ENCODE measurements at regions not wholly inside any gene's neighbourhood (a gene's known extent, or its start where the extent isn't known, plus 50 kb on each side); places are given as distances from the start of the nearest gene placed in this dataset.

GRCh38 chr14:44010595-44010994 is 496.5 kb downstream of the FSCB start:
- DNase-seq (no peak), ATAC-seq (ENCODE audit: low read depth) (no peak)
- Histone ChIP-seq H4K5ac (ENCODE audit: low read depth, low read length) (no peak overlapping the region), H3K4me3 (ENCODE audit: insufficient read depth, low read depth, low read length) (no peak overlapping the region), H3K18ac (ENCODE audit: low read depth, low read length) (no peak overlapping the region), H2BK15ac (ENCODE audit: low read depth, low read length) (no peak overlapping the region), H2AK5ac (ENCODE audit: low read depth, low read length) (no peak overlapping the region), H3K56ac (ENCODE audit: extremely low read depth, insufficient read depth, low read length) (no peak overlapping the region), H2AK9ac (replicated peaks; ENCODE audit: low read depth, low read length, poor library complexity) (no peak overlapping the region), H4K8ac (ENCODE audit: low read depth in 2 of 2, low read length in 2 of 2) (no peak overlapping the region), H3K4me2 (ENCODE audit: low read depth, low read length) (no peak overlapping the region), H3K14ac (replicated peaks; ENCODE audit: low read depth, low read length) (no peak overlapping the region), H4K20me1 (ENCODE audit: insufficient read depth, low read length) (no peaks in the 10 kb centered on the region), H3K9me3 (ENCODE audit: control insufficient read depth, insufficient read depth, low read length) (0 out of 2 replicates have a peak, but pooled peaks cover 2% of the 10 kb centered on the region), H3K36me3 (ENCODE audit: control insufficient read depth, insufficient read depth, low read length) (no peaks in the 10 kb centered on the region), H3K23ac (ENCODE audit: low read depth, low read length) (no peak overlapping the region), H2AFZ (replicated peaks; ENCODE audit: low read length, poor library complexity) (no peak overlapping the region), H3K4ac (ENCODE audit: low read depth, low read length) (no peak overlapping the region), H3K79me1 (ENCODE audit: low read depth in 1 of 2, low read length in 2 of 2) (no peaks in the 10 kb centered on the region), H3K27me3 (ENCODE audit: control insufficient read depth, insufficient read depth, low read length) (no peaks in the 10 kb centered on the region), H2BK20ac (ENCODE audit: low read depth, low read length) (no peak overlapping the region), H2BK5ac (ENCODE audit: low read depth, low read length, poor library complexity, severe bottlenecking) (no peak overlapping the region), H3K9me1 (ENCODE audit: insufficient read depth, low read length) (no peaks in the 10 kb centered on the region), H3K27ac (ENCODE audit: insufficient read depth, low read length) (no peak overlapping the region), H4K91ac (ENCODE audit: insufficient read depth, low read depth, low read length) (no peak overlapping the region), H3K9ac (ENCODE audit: low read depth, low read length) (no peak overlapping the region), H2BK120ac (ENCODE audit: low read depth, low read length) (no peak overlapping the region), H3K4me1 (ENCODE audit: control insufficient read depth, insufficient read depth, low read length) (no peaks in the 10 kb centered on the region)
- TF ChIP-seq MAZ (IDR thresholded peaks at IDR 0.05; ENCODE audit: borderline replicate concordance, low read depth, low read length) (no peak), MXI1 (IDR thresholded peaks at IDR 0.05; ENCODE audit: borderline replicate concordance, low read depth, low read length) (no peak), CEBPB (IDR thresholded peaks at IDR 0.05; ENCODE audit: low read depth, low read length) (no peak), RCOR1 (IDR thresholded peaks at IDR 0.05; ENCODE audit: insufficient replicate concordance, low read length) (no peak), CHD1 (IDR thresholded peaks at IDR 0.05; ENCODE audit: low read depth, low read length) (no peak), SMC3 (IDR thresholded peaks at IDR 0.05; ENCODE audit: low read depth, low read length) (no peak), MAFK (IDR thresholded peaks at IDR 0.05; ENCODE audit: low read depth, low read length) (no peak), POLR2A (IDR thresholded peaks at IDR 0.05; ENCODE audit: low read depth, low read length) (no peak), USF2 (IDR thresholded peaks at IDR 0.05; ENCODE audit: low read depth, low read length) (no peak), RFX5 (IDR thresholded peaks at IDR 0.05; ENCODE audit: low read depth, low read length) (no peak), FOS (IDR thresholded peaks at IDR 0.05; ENCODE audit: low read depth, low read length) (no peak)
- TF ChIP-seq, protein P1, sequence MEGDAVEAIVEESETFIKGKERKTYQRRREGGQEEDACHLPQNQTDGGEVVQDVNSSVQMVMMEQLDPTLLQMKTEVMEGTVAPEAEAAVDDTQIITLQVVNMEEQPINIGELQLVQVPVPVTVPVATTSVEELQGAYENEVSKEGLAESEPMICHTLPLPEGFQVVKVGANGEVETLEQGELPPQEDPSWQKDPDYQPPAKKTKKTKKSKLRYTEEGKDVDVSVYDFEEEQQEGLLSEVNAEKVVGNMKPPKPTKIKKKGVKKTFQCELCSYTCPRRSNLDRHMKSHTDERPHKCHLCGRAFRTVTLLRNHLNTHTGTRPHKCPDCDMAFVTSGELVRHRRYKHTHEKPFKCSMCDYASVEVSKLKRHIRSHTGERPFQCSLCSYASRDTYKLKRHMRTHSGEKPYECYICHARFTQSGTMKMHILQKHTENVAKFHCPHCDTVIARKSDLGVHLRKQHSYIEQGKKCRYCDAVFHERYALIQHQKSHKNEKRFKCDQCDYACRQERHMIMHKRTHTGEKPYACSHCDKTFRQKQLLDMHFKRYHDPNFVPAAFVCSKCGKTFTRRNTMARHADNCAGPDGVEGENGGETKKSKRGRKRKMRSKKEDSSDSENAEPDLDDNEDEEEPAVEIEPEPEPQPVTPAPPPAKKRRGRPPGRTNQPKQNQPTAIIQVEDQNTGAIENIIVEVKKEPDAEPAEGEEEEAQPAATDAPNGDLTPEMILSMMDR (conservative IDR thresholded peaks at IDR 0.05; ENCODE audit: low read depth, low read length), result no peak
- dilution Hi-C loops (cut with HindIII; ENCODE audit: low sequenced_read_pairs, unreplicated experiment), result no loop called here
- in situ Hi-C loops (cut with MboI; ENCODE audit: low sequenced_read_pairs), result no loop called here
- intact Hi-C loops (cut with micrococcal nuclease), result no loop called here
- BruUV-seq (replicated peaks), result no TSS peak
- POLR2A ChIA-PET (ENCODE audit: unreplicated experiment), result no interaction called here
- CTCF ChIA-PET, result no interaction called here
